ENCODE measurements at regions not wholly inside any gene's neighbourhood (a gene's known extent, or its start where the extent isn't known, plus 50 kb on each side); places are given as distances from the start of the nearest gene placed in this dataset.

DNA sequence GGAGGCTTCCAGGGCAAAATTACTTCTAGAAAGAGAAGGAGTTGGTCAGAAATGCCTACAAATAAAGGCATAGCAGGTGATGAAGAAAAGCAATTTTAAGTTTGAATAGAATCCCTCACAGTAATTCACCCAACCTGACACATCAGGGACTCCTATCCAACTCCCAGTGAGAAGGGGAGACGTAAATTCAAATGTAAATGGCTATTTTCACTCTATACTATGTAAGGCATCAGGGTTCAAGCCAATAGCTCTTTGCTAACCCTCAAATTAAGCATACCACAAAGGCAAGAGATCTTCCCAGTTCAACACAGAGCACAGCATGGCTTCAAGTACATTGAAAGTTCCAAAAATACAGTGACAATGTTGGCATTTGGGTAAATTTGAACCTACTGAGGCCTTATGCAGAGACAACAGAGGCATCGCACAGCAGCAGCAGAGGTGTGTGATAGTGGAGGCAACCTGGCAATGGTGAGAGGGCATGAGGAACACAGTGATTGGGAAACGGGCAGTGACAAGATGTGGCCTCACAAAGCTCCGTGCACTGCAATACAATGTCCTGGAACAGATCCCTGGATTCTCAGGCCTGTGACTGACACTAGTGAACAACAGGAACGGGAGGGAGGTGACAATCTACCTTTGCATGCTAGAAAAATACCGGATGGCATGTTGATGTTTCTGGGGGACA, 95.7 kb downstream of the VSTM2A start:
- no peaks in the 10 kb centered on the region for H3K9me3 ChIP-seq (ENCODE audit: control insufficient read depth, insufficient read depth, low read length)
- no peaks in the 10 kb centered on the region for H3K27me3 ChIP-seq (ENCODE audit: control insufficient read depth, insufficient read depth, low read length)
- H3K4me3 ChIP-seq (ENCODE audit: low read depth, low read length): no peak overlapping the region
- DNase-seq (ENCODE audit: low read depth, low spot score): no peak
- H3K27ac ChIP-seq (ENCODE audit: low read depth, low read length): no peak overlapping the region
- CTCF ChIA-PET: no interaction called here
- TF ChIP-seq, protein P1, sequence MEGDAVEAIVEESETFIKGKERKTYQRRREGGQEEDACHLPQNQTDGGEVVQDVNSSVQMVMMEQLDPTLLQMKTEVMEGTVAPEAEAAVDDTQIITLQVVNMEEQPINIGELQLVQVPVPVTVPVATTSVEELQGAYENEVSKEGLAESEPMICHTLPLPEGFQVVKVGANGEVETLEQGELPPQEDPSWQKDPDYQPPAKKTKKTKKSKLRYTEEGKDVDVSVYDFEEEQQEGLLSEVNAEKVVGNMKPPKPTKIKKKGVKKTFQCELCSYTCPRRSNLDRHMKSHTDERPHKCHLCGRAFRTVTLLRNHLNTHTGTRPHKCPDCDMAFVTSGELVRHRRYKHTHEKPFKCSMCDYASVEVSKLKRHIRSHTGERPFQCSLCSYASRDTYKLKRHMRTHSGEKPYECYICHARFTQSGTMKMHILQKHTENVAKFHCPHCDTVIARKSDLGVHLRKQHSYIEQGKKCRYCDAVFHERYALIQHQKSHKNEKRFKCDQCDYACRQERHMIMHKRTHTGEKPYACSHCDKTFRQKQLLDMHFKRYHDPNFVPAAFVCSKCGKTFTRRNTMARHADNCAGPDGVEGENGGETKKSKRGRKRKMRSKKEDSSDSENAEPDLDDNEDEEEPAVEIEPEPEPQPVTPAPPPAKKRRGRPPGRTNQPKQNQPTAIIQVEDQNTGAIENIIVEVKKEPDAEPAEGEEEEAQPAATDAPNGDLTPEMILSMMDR (IDR thresholded peaks at IDR 0.05; ENCODE audit: low read depth, low read length): no peak
- POLR2A ChIA-PET: no interaction called here

DNA sequence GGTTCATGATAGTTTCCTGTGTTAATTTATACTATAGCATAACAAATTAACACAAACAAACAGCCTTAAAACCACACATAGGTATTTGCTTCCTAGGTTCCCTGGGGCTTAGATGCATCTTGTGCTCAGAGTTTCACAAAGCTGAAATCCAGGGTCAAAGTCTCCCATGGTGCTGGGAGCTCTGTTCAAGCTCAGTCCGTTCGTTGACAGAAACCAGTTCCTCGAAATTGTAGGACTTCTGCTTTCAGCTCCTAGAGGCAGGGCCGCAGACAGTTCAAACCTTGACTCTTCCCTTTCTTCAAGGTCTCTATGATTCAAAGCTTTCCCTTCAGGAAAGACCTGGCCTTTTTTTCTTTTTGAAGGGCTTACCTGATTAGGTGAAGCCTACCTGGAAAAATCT, 90.5 kb downstream of the VSTM2A start:
- POLR2A ChIA-PET: no interaction called here
- Histone ChIP-seq H3K27me3 (ENCODE audit: control insufficient read depth, insufficient read depth, low read length) (no peaks in the 10 kb centered on the region), H3K27ac (ENCODE audit: low read depth, low read length) (no peak overlapping the region), H3K4me3 (ENCODE audit: low read depth, low read length) (no peak overlapping the region), H3K9me3 (ENCODE audit: control insufficient read depth, insufficient read depth, low read length) (no peaks in the 10 kb centered on the region)
- CTCF ChIA-PET: no interaction called here
- TF ChIP-seq, protein P1 (IDR thresholded peaks at IDR 0.05; ENCODE audit: low read depth, low read length): no peak
- no peak for DNase-seq (ENCODE audit: low read depth, low spot score)

DNA sequence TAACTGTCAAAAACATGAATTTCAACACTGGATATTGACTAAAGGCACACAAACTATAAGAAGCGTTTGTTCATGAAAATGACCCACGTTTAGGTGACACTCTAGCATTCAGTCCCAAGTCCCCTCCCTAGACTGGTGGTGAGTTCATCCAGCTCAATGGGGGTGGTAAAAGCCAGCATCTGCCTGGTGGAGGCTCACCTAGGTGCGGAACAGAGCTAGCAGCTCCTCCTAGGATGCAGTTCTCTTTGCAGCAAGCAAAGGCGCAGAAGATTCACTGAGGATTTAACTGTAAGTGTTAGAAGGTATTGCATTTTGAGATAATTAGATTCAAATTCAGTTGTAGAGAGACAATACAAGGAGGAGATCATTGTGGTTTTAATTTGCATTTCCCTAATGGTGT, 87.6 kb downstream of the VSTM2A start:
- H3K27me3 ChIP-seq (ENCODE audit: control insufficient read depth, insufficient read depth, low read length): no peaks in the 10 kb centered on the region
- POLR2A ChIA-PET: no interaction called here
- TF ChIP-seq, protein P1 (IDR thresholded peaks at IDR 0.05; ENCODE audit: low read depth, low read length): no peak
- H3K9me3 ChIP-seq (ENCODE audit: control insufficient read depth, insufficient read depth, low read length): no peaks in the 10 kb centered on the region
- CTCF ChIA-PET: no interaction called here
- H3K27ac ChIP-seq (ENCODE audit: low read depth, low read length): no peak overlapping the region
- H3K4me3 ChIP-seq (ENCODE audit: low read depth, low read length): no peak overlapping the region
- no peak for DNase-seq (ENCODE audit: low read depth, low spot score)

DNA sequence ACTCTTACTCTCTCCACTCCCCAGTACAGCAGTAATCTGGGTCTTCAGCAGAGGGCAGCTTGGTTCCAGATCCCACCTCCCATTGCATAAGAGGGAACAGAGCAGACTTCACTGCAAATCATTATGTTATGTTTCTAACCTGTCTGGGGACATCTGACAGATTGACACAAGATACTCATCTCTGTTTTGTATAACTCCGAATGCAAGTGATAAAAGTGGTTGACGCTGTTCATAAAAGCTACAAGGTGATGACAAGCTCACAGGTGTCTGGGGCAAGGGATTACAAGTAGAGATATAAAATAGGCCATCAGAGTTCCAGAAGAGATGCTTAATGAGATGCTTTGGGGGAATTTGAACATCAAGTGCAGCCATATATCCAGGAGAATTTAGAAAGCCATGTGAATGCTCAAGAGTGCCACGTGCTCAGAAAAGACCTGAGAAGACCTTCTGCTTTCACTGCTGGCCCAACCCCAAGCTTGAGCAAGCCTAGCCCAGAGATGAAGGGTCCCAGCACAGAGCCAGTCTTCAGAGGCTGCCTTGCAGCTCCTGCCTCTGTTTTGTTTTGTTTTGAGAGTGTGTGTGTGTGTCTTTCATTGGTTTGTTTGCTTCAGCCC, 80.6 kb downstream of the VSTM2A start:
- ChIA-PET POLR2A (no interaction called here), CTCF (no interaction called here)
- H3K4me3 ChIP-seq (ENCODE audit: low read depth, low read length): no peak overlapping the region
- H3K27ac ChIP-seq (ENCODE audit: low read depth, low read length): no peak overlapping the region
- no peaks in the 10 kb centered on the region for H3K27me3 ChIP-seq (ENCODE audit: control insufficient read depth, insufficient read depth, low read length)
- no peaks in the 10 kb centered on the region for H3K9me3 ChIP-seq (ENCODE audit: control insufficient read depth, insufficient read depth, low read length)
- no peak for DNase-seq (ENCODE audit: low read depth, low spot score)
- TF ChIP-seq, protein P1 (IDR thresholded peaks at IDR 0.05; ENCODE audit: low read depth, low read length): no peak

All from AG04450 (cell line).